GM21526 (cell line): ENCODE measurements at regions not wholly inside any gene's neighbourhood (a gene's known extent, or its start where the extent isn't known, plus 50 kb on each side); places are given as distances from the start of the nearest gene placed in this dataset.
"Not testable (repeated sequence)": the region's sequence is repeated elsewhere in the genome, so short reads cannot be mapped to it uniquely, and the experiment has no call there.

ENCODE experiments used
- ATAC-seq: cut with Tn5 transposase; IDR thresholded peaks from one replicate; pipeline ENCODE4 v1.9.1; 2021; ENCODE audit warnings: moderate library complexity; ENCODE audit not compliant: unreplicated experiment, low FRiP score

- ATAC-seq: no peak
These were observed 249.0 kb upstream of the ID2 start for GRCh38 chr2:8432706-8433336.

- ATAC-seq: no peak
These were observed 248.5 kb upstream of the ID2 start for GRCh38 chr2:8433390-8433789.

GRCh38 chr2:8435608-8436007 is 246.2 kb upstream of the ID2 start:
- ATAC-seq: no peak

GRCh38 chr2:8436585-8436984 is 245.3 kb upstream of the ID2 start:
- no peak for ATAC-seq

GRCh38 chr2:8437228-8437948 is 244.5 kb upstream of the ID2 start:
- no peak for ATAC-seq

GRCh38 chr2:8437949-8438400 is 243.9 kb upstream of the ID2 start:
- no peak for ATAC-seq

GRCh38 chr2:8438476-8438875 is 243.4 kb upstream of the ID2 start:
- no peak for ATAC-seq

- no peak for ATAC-seq
These were observed 242.9 kb upstream of the ID2 start for GRCh38 chr2:8438996-8439395.

- ATAC-seq: no peak
These were observed 241.7 kb upstream of the ID2 start for GRCh38 chr2:8440029-8440778.

GRCh38 chr2:8441371-8441770 is 240.5 kb upstream of the ID2 start:
- no peak for ATAC-seq

GRCh38 chr2:8441986-8442385 is 239.9 kb upstream of the ID2 start:
- no peak for ATAC-seq

GRCh38 chr2:8442833-8443486 is 238.9 kb upstream of the ID2 start:
- ATAC-seq: no peak

GRCh38 chr2:8445580-8445979 is 236.3 kb upstream of the ID2 start:
- ATAC-seq: no peak

GRCh38 chr2:8446751-8447150 is 235.1 kb upstream of the ID2 start:
- ATAC-seq: not testable (repeated sequence)

GRCh38 chr2:8447610-8448221 is 234.1 kb upstream of the ID2 start:
- ATAC-seq: no peak

- no peak for ATAC-seq
These were observed 232.9 kb upstream of the ID2 start for GRCh38 chr2:8448824-8449556.

GRCh38 chr2:8451273-8451672 is 230.6 kb upstream of the ID2 start:
- no peak for ATAC-seq

- ATAC-seq: no peak
These were observed 229.6 kb upstream of the ID2 start for GRCh38 chr2:8452296-8452695.

- ATAC-seq: no peak
These were observed 228.6 kb upstream of the ID2 start for GRCh38 chr2:8452979-8453903.
